ENCODE measurements at regions not wholly inside any gene's neighbourhood (a gene's known extent, or its start where the extent isn't known, plus 50 kb on each side); places are given as distances from the start of the nearest gene placed in this dataset.

DNA sequence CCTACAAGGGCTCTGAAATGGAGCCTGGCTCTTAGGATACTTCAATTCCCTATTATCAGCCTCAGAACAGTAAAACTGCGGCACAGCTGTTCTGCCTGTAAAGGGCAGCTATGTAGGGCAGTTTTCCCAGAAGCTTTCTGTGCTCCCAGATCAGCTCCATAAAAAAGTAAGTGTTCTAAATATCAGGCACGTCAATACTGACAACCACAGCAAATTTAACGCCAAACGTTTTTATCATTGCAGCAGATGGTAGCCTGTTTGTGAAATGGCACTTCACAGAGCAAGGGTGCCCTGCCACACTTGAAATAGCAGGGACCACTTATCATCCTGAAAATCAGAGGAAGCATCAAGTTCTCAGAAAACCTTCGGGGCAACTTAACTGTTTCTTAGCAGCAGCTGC lies 54.8 kb upstream of the PTHLH start:
- no peak for TF ChIP-seq POLR2A (IDR thresholded peaks at IDR 0.05; ENCODE audit: low read length)
- TF ChIP-seq GATA1 (IDR thresholded peaks at IDR 0.05; ENCODE audit: low read depth, low read length), result no peak

Data from erythroblast (primary cell).